Loucy (cell line): ENCODE measurements at regions not wholly inside any gene's neighbourhood (a gene's known extent, or its start where the extent isn't known, plus 50 kb on each side); places are given as distances from the start of the nearest gene placed in this dataset.
"Not testable (repeated sequence)": the region's sequence is repeated elsewhere in the genome, so short reads cannot be mapped to it uniquely, and the experiment has no call there.

Source experiments
- H2AFZ ChIP-seq: fragments of 200-600 bp; sonication (generic); 2 replicates; pipeline ENCODE4 v1.6.0; 2016; ENCODE audit warnings: antibody characterized with exemption, mild to moderate bottlenecking, low read length, moderate library complexity
- H3F3A ChIP-seq: fragments of 200-600 bp; 2 replicates; pipeline ENCODE4 v1.6.0; 2016; ENCODE audit warnings: antibody characterized with exemption, low read depth, mild to moderate bottlenecking
- H3K27me3 ChIP-seq: fragments of 200-600 bp; sonication (generic); 2 replicates; pipeline ENCODE4 v1.6.1; 2014; ENCODE audit warnings: low read length, mild to moderate bottlenecking; ENCODE audit not compliant: insufficient read depth, poor library complexity, severe bottlenecking
- H3K36me3 ChIP-seq: fragments of 200-600 bp; sonication (generic); 2 replicates; pipeline ENCODE4 v1.6.1; 2016; ENCODE audit warnings: low read length; ENCODE audit not compliant: insufficient read depth
- H3K4me1 ChIP-seq: fragments of 200-600 bp; sonication (generic); 2 replicates; pipeline ENCODE4 v1.5.1; 2014; ENCODE audit warnings: low read length, mild to moderate bottlenecking; ENCODE audit not compliant: insufficient read depth, poor library complexity, severe bottlenecking
- H3K4me2 ChIP-seq: fragments of 200-600 bp; sonication (generic); 2 replicates; pipeline ENCODE4 v1.6.0; 2014; ENCODE audit warnings: antibody characterized with exemption, low read length, low read depth, mild to moderate bottlenecking; ENCODE audit not compliant: poor library complexity, severe bottlenecking
- H3K4me3 ChIP-seq: fragments of 200-600 bp; sonication (generic); 2 replicates; pipeline ENCODE4 v1.5.1; 2014; ENCODE audit warnings: low read length, mild to moderate bottlenecking, mixed read lengths; ENCODE audit not compliant: poor library complexity, severe bottlenecking
- H3K79me2 ChIP-seq: fragments of 200-600 bp; sonication (generic); 2 replicates; pipeline ENCODE4 v1.6.1; 2014; ENCODE audit warnings: low read length; ENCODE audit not compliant: insufficient read depth
- H3K9ac ChIP-seq: fragments of 200-600 bp; sonication (generic); 2 replicates; pipeline ENCODE4 v1.6.0; 2014; ENCODE audit warnings: mild to moderate bottlenecking, low read depth, low read length, moderate library complexity; ENCODE audit not compliant: poor library complexity, severe bottlenecking
- H3K9me2 ChIP-seq: fragments of 200-600 bp; sonication (generic); replicated peaks from 2 replicates; pipeline ENCODE4 v1.6.1; 2016; ENCODE audit warnings: low read depth, low read length, mixed read lengths
- H3K9me3 ChIP-seq: fragments of 200-600 bp; sonication (generic); 2 replicates; pipeline ENCODE4 v1.6.1; 2014; ENCODE audit warnings: mild to moderate bottlenecking, antibody characterized with exemption, low read length, low read depth; ENCODE audit not compliant: insufficient read depth
- H4K20me1 ChIP-seq: fragments of 200-600 bp; sonication (generic); 2 replicates; pipeline ENCODE4 v1.6.0; 2014; ENCODE audit warnings: antibody characterized with exemption, low read length, mild to moderate bottlenecking; ENCODE audit not compliant: insufficient read depth, poor library complexity, severe bottlenecking
- CTCF ChIP-seq: fragments of 200-600 bp; sonication (generic); conservative IDR thresholded peaks from 2 replicates; pipeline ENCODE4 v1.5.1; 2014; ENCODE audit warnings: mild to moderate bottlenecking, antibody characterized with exemption, low read length
- EZH2phosphoT487 ChIP-seq: fragments of 200-600 bp; IDR thresholded peaks from 2 replicates; pipeline ENCODE4 v1.6.1; 2018; ENCODE audit warnings: antibody characterized with exemption, mild to moderate bottlenecking, moderate library complexity, borderline replicate concordance

DNA sequence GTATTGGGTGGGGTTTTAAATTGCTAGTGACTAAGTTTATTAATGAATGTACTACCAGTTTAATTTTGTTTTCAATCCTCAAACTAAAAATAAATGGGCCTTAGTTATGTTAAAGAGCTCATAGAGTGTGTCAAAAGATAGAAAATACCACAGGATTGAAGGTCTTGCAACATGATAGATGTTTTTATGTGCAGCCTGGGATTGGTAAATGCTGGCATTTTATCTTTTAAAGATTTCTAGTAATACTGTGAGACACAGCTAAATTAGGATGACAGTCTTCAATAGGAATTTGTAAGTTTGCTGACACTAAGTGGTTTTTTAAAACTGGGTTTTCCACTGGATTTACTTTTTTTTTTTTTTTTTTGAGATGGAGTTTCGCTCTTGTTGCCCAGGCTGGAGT, 122.3 kb downstream of the HAUS1 start:
- Histone ChIP-seq H3K36me3 (peaks cover 10% of the 10 kb centered on the region; the same call in 1 of the 2 replicates), H4K20me1 (peaks cover 38% of the 10 kb centered on the region), H2AFZ (no peak overlapping the region), H3K9me3 (no peaks in the 10 kb centered on the region), H3K9me2 (no peaks in the 10 kb centered on the region), H3K4me3 (no peak overlapping the region), H3K4me1 (peaks cover 31% of the 10 kb centered on the region), H3K4me2 (no peak overlapping the region), H3K27me3 (no peaks in the 10 kb centered on the region), H3F3A (peaks cover 8% of the 10 kb centered on the region; the same call in 1 of the 2 replicates), H3K79me2 (peaks cover 55% of the 10 kb centered on the region), H3K9ac (no peak overlapping the region)
- TF ChIP-seq EZH2phosphoT487 = no peak

DNA sequence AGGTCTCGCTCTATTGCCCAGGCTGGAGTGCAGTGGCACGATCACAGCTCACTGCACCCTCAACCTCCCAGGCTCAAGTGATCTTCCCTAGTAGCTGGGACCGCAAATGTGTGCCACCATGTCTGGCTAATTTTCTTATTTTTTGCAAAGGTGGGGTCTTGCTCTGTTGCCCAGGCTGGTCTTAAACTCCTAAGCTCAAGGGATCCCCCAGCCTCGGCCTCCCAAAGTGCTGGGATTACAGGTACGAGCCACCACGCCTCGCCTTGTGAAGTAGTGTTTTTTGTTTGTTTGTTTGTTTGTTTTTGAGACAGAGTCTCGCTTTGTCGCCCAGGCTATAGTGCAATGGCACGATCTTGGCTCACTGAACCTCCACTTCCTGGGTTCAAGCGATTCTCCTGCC, 125.5 kb downstream of the HAUS1 start:
- H3K4me1 ChIP-seq = peaks cover 15% of the 10 kb centered on the region
- H3K9me3 ChIP-seq, H3K9ac ChIP-seq, H3K27me3 ChIP-seq, H2AFZ ChIP-seq, H3K4me3 ChIP-seq, H3F3A ChIP-seq, H3K4me2 ChIP-seq, H3K9me2 ChIP-seq: not testable (repeated sequence)
- H3K79me2 ChIP-seq = peaks cover 42% of the 10 kb centered on the region
- H3K36me3 ChIP-seq = peaks cover 10% of the 10 kb centered on the region; the same call in 1 of the 2 replicates
- peaks cover 19% of the 10 kb centered on the region for H4K20me1 ChIP-seq

DNA sequence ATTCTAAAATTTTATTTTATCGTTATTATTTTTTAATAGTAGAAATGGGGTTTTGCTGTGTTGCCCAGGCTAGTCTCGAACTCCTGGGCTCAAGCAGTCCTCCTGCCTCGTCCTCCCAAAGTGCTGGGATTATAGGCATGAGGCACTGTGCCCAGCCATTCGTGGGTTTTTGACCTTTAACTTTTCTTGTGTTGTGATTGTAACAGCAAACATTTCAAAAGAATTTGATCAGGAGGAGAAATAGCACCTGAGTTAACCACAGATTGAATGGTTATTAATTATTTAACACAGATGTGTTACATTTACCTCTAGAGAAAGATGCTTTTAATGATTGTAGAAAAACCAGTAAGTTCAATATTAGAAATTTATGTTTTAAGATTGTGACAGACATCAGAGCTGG, 132.0 kb downstream of the HAUS1 start:
- Histone ChIP-seq H3K9me3 (no peaks in the 10 kb centered on the region), H3K4me3 (no peak overlapping the region), H3F3A (no peaks in the 10 kb centered on the region), H3K79me2 (peaks cover 49% of the 10 kb centered on the region), H3K9me2 (no peaks in the 10 kb centered on the region), H2AFZ (no peak overlapping the region), H3K27me3 (no peaks in the 10 kb centered on the region), H3K36me3 (no peaks in the 10 kb centered on the region; the same call in 1 of the 2 replicates), H4K20me1 (peaks cover 6% of the 10 kb centered on the region), H3K4me1 (peaks cover 7% of the 10 kb centered on the region), H3K9ac (no peak overlapping the region), H3K4me2 (no peak overlapping the region)
- TF ChIP-seq CTCF (no peak), EZH2phosphoT487 (no peak)

- H3K36me3 ChIP-seq = no peaks in the 10 kb centered on the region; the same call in 1 of the 2 replicates
- TF ChIP-seq EZH2phosphoT487 (no peak), CTCF (no peak)
- no peak overlapping the region for H3K4me2 ChIP-seq
- H3F3A ChIP-seq = no peaks in the 10 kb centered on the region
- peaks cover 47% of the 10 kb centered on the region for H3K79me2 ChIP-seq
- no peak overlapping the region for H3K4me3 ChIP-seq
- no peak overlapping the region for H2AFZ ChIP-seq
- no peaks in the 10 kb centered on the region for H3K9me3 ChIP-seq
- no peak overlapping the region for H3K9ac ChIP-seq
- no peaks in the 10 kb centered on the region for H3K9me2 ChIP-seq
- no peaks in the 10 kb centered on the region for H3K27me3 ChIP-seq
- peaks cover 2% of the 10 kb centered on the region for H3K4me1 ChIP-seq
- peaks cover 6% of the 10 kb centered on the region for H4K20me1 ChIP-seq
These were observed 133.7 kb downstream of the HAUS1 start for GRCh38 chr18:46237891-46238290.
